ENCODE measurements at regions not wholly inside any gene's neighbourhood (a gene's known extent, or its start where the extent isn't known, plus 50 kb on each side); places are given as distances from the start of the nearest gene placed in this dataset.

- no peaks in the 10 kb centered on the region for H3K36me3 ChIP-seq (ENCODE audit: control insufficient read depth, insufficient read depth, low read length)
- WGBS (ENCODE audit: insufficient coverage, low coverage, missing lambda C conversion rate): 0% methylated on average over 4 of the region's 9 CpGs
- H4K20me1 ChIP-seq (replicated peaks; ENCODE audit: control insufficient read depth, insufficient read depth, low read length): no peaks in the 10 kb centered on the region
- in situ Hi-C loops (cut with MboI): no loop called here
- H3K27me3 ChIP-seq (ENCODE audit: control insufficient read depth in 2 of 2, insufficient read depth in 2 of 2, low read length in 2 of 2): peaks cover 0 to 4% of the 10 kb centered on the region in 2 experiments; a peak in 1 of 5 replicates
- H3K9me3 ChIP-seq (replicated peaks; ENCODE audit: control insufficient read depth, insufficient read depth, low read depth, low read length): no peaks in the 10 kb centered on the region
- ATAC-seq (no peak), FAIRE-seq (no peak), DNase-seq (ENCODE audit: extremely low read depth in 1 of 4, low spot score in 3 of 4) (no peak)
- POLR2A ChIA-PET: no interaction called here
- H3K4me1 ChIP-seq (replicated peaks in 1 of 2; ENCODE audit: control insufficient read depth in 2 of 2, insufficient read depth in 2 of 2, low read length in 2 of 2): 0 out of 5 replicates have a peak, but pooled peaks cover 0 to 3% of the 10 kb centered on the region in 2 experiments
- H3K4me2 ChIP-seq (ENCODE audit: insufficient read depth, low read length): no peak overlapping the region
- H3K27ac ChIP-seq (ENCODE audit: extremely low read depth, low read depth, low read length): no peak overlapping the region
- no peak overlapping the region for H2AFZ ChIP-seq (ENCODE audit: low read depth, low read length)
- H3K79me2 ChIP-seq (ENCODE audit: control insufficient read depth, insufficient read depth, low read length): no peaks in the 10 kb centered on the region
- H3K9ac ChIP-seq (ENCODE audit: insufficient read depth in 1 of 2, low read depth in 2 of 2, low read length in 2 of 2): no peak overlapping the region
- H3K4me3 ChIP-seq: no peak overlapping the region
- no TSS peak for BruUV-seq (replicated peaks)
- CTCF ChIA-PET (ENCODE audit: low intra/inter-chr PET ratio): no interaction called here
- no peaks in the 10 kb centered on the region for H3K9me1 ChIP-seq (ENCODE audit: control insufficient read depth, insufficient read depth, low read length)
- TF ChIP-seq CBX3 (IDR thresholded peaks at IDR 0.05; ENCODE audit: borderline replicate concordance in 1 of 2, low read length in 2 of 2) (no peak), KAT8 (IDR thresholded peaks at IDR 0.05; ENCODE audit: low read depth) (no peak), CREB3L1 (IDR thresholded peaks at IDR 0.05; ENCODE audit: borderline replicate concordance, low read depth) (no peak), FUS (optimal IDR thresholded peaks at IDR 0.05; ENCODE audit: low read depth, low read length) (no peak), MAX (CRISPR knock-in tag; IDR thresholded peaks at IDR 0.05) (no peak), SIX5 (IDR thresholded peaks at IDR 0.05; ENCODE audit: borderline replicate concordance in 1 of 2, insufficient read depth in 1 of 2, low read depth in 1 of 2, low read length in 2 of 2) (no peak)
- intact Hi-C loops (cut with micrococcal nuclease): no loop called here
Measured at GRCh38 chr12:11540615-11541310, 108.7 kb upstream of the ETV6 start.

Measured in K562 (cell line).